HepG2 (cell line): ENCODE measurements at regions not wholly inside any gene's neighbourhood (a gene's known extent, or its start where the extent isn't known, plus 50 kb on each side); places are given as distances from the start of the nearest gene placed in this dataset.

ENCODE experiments used
- ATAC-seq: fragments of 200-7000 bp; cut with Tn5 transposase; 3 replicates; pipeline ENCODE4 v1.9.1; 2020; ENCODE audit warnings: mild to moderate bottlenecking, moderate library complexity
- BruUV-seq: library from RNA; stranded (reverse); fragments of 400-500 nt; replicated peaks from 2 replicates; lab custom pipeline; 2021; lab: Mats Ljungman, UMichigan
- CTCF ChIA-PET: fragments of 300-600 bp; formaldehyde crosslinking; extraction: SDS; loops from one replicate; lab custom pipeline; 2021; ENCODE audit warnings: low total read pairs, inconsistent platforms, low intra/inter-chr PET ratio; lab: Yijun Ruan, JAX
- POLR2A ChIA-PET: fragments of 350-600 bp; sonication (Branson Sonifier 250); formaldehyde crosslinking; loops from one replicate; lab custom pipeline; 2020; ENCODE audit warnings: antibody characterized with exemption, inconsistent platforms; lab: Yijun Ruan, JAX
- DNase-seq: peaks from one replicate; pipeline ENCODE4 v3.0.0-alpha.2; 2015; ENCODE audit warnings: low spot score
- FAIRE-seq: peaks from 3 replicates; lab custom pipeline; 2011; peaks lifted over from hg19 to GRCh38; lab: Jason Lieb, UNC
- H2AFZ ChIP-seq: one replicate; pipeline ENCODE4 v1.6.1; 2011; ENCODE audit warnings: low read length, inconsistent platforms
- H3K27ac ChIP-seq: fragments of 300-600 bp; 3 replicates; pipeline ENCODE4 v1.8.0; 2011; ENCODE audit warnings: mixed run types, mild to moderate bottlenecking, mixed read lengths, low read length, inconsistent platforms; ENCODE audit not compliant: insufficient read depth; ENCODE audit errors: extremely low read length
- H3K27me3 ChIP-seq, 2 experiments: fragments of 200-600 bp in 1 of 2; 2 replicates in 1 of 2; 3 replicates in 1 of 2; pipeline versions ENCODE4 v1.6.0 to v1.8.0; 2011; ENCODE audit warnings: low read length in 2 of 2, mild to moderate bottlenecking in 2 of 2, moderate library complexity in 2 of 2, inconsistent platforms in 1 of 2; ENCODE audit not compliant: insufficient read depth in 2 of 2, control insufficient read depth in 1 of 2
- H3K36me3 ChIP-seq, 2 experiments: fragments of 200-600 bp in 1 of 2; replicated peaks in 1 of 2; 2 replicates in 1 of 2; 3 replicates in 1 of 2; pipeline versions ENCODE4 v1.5.1 to v1.8.0; 2011; ENCODE audit warnings: low read length in 2 of 2, inconsistent platforms in 1 of 2; ENCODE audit not compliant: insufficient read depth in 2 of 2, control insufficient read depth in 1 of 2
- H3K4me1 ChIP-seq: 2 replicates; pipeline ENCODE4 v1.5.1; 2012; ENCODE audit warnings: low read length, inconsistent platforms; ENCODE audit not compliant: insufficient read depth
- H3K4me2 ChIP-seq: 2 replicates; pipeline ENCODE4 v1.6.0; 2011; ENCODE audit warnings: low read depth, low read length, inconsistent platforms
- H3K4me3 ChIP-seq, 3 experiments: fragments of 200-600 bp in 1 of 3; sonication (generic), shearing (Covaris generic) in 1 of 3; replicated peaks in 1 of 3; 2 replicates each; pipeline ENCODE4 v1.5.1; 2011 to 2016; ENCODE audit warnings: low read length in 3 of 3, inconsistent platforms in 2 of 3, low read depth in 2 of 3, mild to moderate bottlenecking in 2 of 3, control low read depth in 1 of 3, mixed read lengths in 1 of 3; ENCODE audit not compliant: insufficient read depth in 1 of 3
- H3K79me2 ChIP-seq: one replicate; pipeline ENCODE4 v1.6.1; 2011; ENCODE audit warnings: low read length, inconsistent platforms; ENCODE audit not compliant: insufficient read depth
- H3K9ac ChIP-seq: 2 replicates; pipeline ENCODE4 v1.6.0; 2011; ENCODE audit warnings: mild to moderate bottlenecking, low read depth, low read length, inconsistent platforms; ENCODE audit not compliant: insufficient read depth
- H3K9me3 ChIP-seq: 2 replicates; pipeline ENCODE4 v1.5.1; 2012; ENCODE audit warnings: mild to moderate bottlenecking, low read length
- H4K20me1 ChIP-seq: 2 replicates; pipeline ENCODE4 v1.6.0; 2011; ENCODE audit warnings: inconsistent platforms, mild to moderate bottlenecking, low read length, moderate library complexity; ENCODE audit not compliant: insufficient read depth
- EHMT2 ChIP-seq: fragments of 200-600 bp; sonication (generic); IDR thresholded peaks from 2 replicates; pipeline ENCODE4 v1.7.0; 2017; ENCODE audit warnings: antibody characterized with exemption, low read depth, low read length, borderline replicate concordance
- EP300 ChIP-seq, 3 experiments: sonication (generic) in 1 of 3; formaldehyde crosslinking in 1 of 3; IDR thresholded peaks; 2 replicates each; pipeline versions ENCODE4 v1.5.1 to v1.6.1; 2011 to 2020; ENCODE audit warnings: low read depth in 2 of 3, low read length in 2 of 3, borderline replicate concordance in 1 of 3, improper control_type of control experiment in 1 of 3, mild to moderate bottlenecking in 1 of 3, missing genetic modification reagents in 1 of 3, moderate library complexity in 1 of 3
- FOXO4 ChIP-seq: sonication (generic); formaldehyde crosslinking; conservative IDR thresholded peaks from 2 replicates; pipeline ENCODE4 v1.8.1; 2023; ENCODE audit warnings: missing genetic modification reagents
- HOXD1 ChIP-seq: sonication (generic); formaldehyde crosslinking; IDR thresholded peaks from 2 replicates; pipeline ENCODE4 v1.5.0; 2020; ENCODE audit warnings: missing genetic modification reagents
- KMT2B ChIP-seq: IDR thresholded peaks from 2 replicates; pipeline ENCODE4 v1.6.1; 2016; ENCODE audit warnings: missing genetic modification reagents, missing compliant biosample characterization
- MAFK ChIP-seq, 2 experiments: IDR thresholded peaks in 1 of 2; conservative IDR thresholded peaks in 1 of 2; 2 replicates each; pipeline ENCODE4 v1.6.1; 2011; ENCODE audit warnings: improper control_type of control experiment in 2 of 2, low read length in 2 of 2
- NKX3-1 ChIP-seq: sonication (generic); formaldehyde crosslinking; IDR thresholded peaks from 2 replicates; pipeline ENCODE4 v1.5.0; 2020; ENCODE audit warnings: missing genetic modification reagents
- PITX1 ChIP-seq: sonication (generic); formaldehyde crosslinking; IDR thresholded peaks from 2 replicates; pipeline ENCODE4 v1.5.1; 2020; ENCODE audit warnings: mild to moderate bottlenecking, missing genetic modification reagents
- SRSF1 ChIP-seq: fragments of 200-400 bp; formaldehyde crosslinking; optimal IDR thresholded peaks from 2 replicates; pipeline ENCODE3; 2017; ENCODE audit warnings: mild to moderate bottlenecking, low read depth, low read length, moderate library complexity
- TBX3 ChIP-seq: fragments of 450-650 bp; IDR thresholded peaks from 2 replicates; pipeline ENCODE4 v1.6.1; 2017; ENCODE audit warnings: antibody characterized with exemption, mild to moderate bottlenecking, inconsistent platforms, borderline replicate concordance
- TOPORS ChIP-seq: sonication (generic); formaldehyde crosslinking; IDR thresholded peaks from 2 replicates; pipeline ENCODE4 v1.8.0; 2023; ENCODE audit warnings: mild to moderate bottlenecking, missing genetic modification reagents
- U2AF1 ChIP-seq: fragments of 200-400 bp; formaldehyde crosslinking; optimal IDR thresholded peaks from 2 replicates; pipeline ENCODE3; 2017; ENCODE audit warnings: mild to moderate bottlenecking, low read depth, low read length
- ZBTB21 ChIP-seq: sonication (generic); formaldehyde crosslinking; IDR thresholded peaks from 2 replicates; pipeline ENCODE4 v1.4.0; 2020; ENCODE audit warnings: missing genetic modification reagents
- ZNF333 ChIP-seq: sonication (generic); formaldehyde crosslinking; IDR thresholded peaks from 2 replicates; pipeline ENCODE4 v1.4.0; 2020; ENCODE audit warnings: mild to moderate bottlenecking, missing genetic modification reagents, borderline replicate concordance
- ZNF503 ChIP-seq: sonication (generic); formaldehyde crosslinking; IDR thresholded peaks from 2 replicates; pipeline ENCODE4 v1.4.0; 2020; ENCODE audit warnings: missing genetic modification reagents
- ZNF670 ChIP-seq: sonication (generic); formaldehyde crosslinking; IDR thresholded peaks from 2 replicates; pipeline ENCODE4 v1.8.0; 2022; ENCODE audit warnings: mild to moderate bottlenecking, missing genetic modification reagents, borderline replicate concordance
- ZNF703 ChIP-seq: sonication (generic); formaldehyde crosslinking; IDR thresholded peaks from 2 replicates; pipeline ENCODE4 v1.5.1; 2020; ENCODE audit warnings: missing genetic modification reagents, mild to moderate bottlenecking, moderate library complexity, borderline replicate concordance
- WGBS: methylation state at CpG from one replicate; pipeline ENCODE4 v1.1.6; 2017; ENCODE audit warnings: low lambda C conversion rate; 5-methylcytosine and 5-hydroxymethylcytosine counted together
- in situ Hi-C: cut with HindIII; loops from 2 replicates; pipeline ENCODE4 v1.10.0; 2017; ENCODE audit warnings: low pct_unique_long_range_greater_than_20kb; ENCODE audit not compliant: extremely low pct_ligation_motif_present
- intact Hi-C: fragments of 100-400 bp; cut with micrococcal nuclease; formaldehyde crosslinking; loops from one replicate; pipeline ENCODE4 v1.10.0; 2022; ENCODE audit not compliant: unreplicated experiment

- ChIA-PET POLR2A (no interaction called here), CTCF (no interaction called here)
- no peak for ATAC-seq
- no peaks in the 10 kb centered on the region for H3K27me3 ChIP-seq
- H3K4me3 ChIP-seq: no peak overlapping the region
- intact Hi-C loops: no loop called here
- FAIRE-seq: no peak
- in situ Hi-C loops: no loop called here
- 30% methylated on average over 4 of the region's 7 CpGs for WGBS
- H2AFZ ChIP-seq: no peak overlapping the region
- H3K9me3 ChIP-seq: no peaks in the 10 kb centered on the region
- TF ChIP-seq HOXD1 (CRISPR knock-in tag) (no peak), PITX1 (CRISPR knock-in tag) (no peak), KMT2B (CRISPR knock-in tag) (no peak), ZNF670 (CRISPR knock-in tag) (no peak), ZBTB21 (CRISPR knock-in tag) (no peak), SRSF1 (no peak), ZNF703 (no peak), TOPORS (CRISPR knock-in tag) (no peak), ZNF503 (no peak), MAFK (conservative IDR thresholded peaks at IDR 0.05 in 1 of 2, IDR thresholded peaks at IDR 0.05 in 1 of 2; ENCODE audit: low read length in 2 of 2) (no peak), ZNF333 (CRISPR knock-in tag) (no peak), TBX3 (no peak), EP300 (IDR thresholded peaks at IDR 0.05; ENCODE audit: low read depth in 2 of 2, low read length in 2 of 2) (no peak), EP300 (CRISPR knock-in tag; IDR thresholded peaks at IDR 0.05; ENCODE audit: borderline replicate concordance) (no peak), U2AF1 (no peak), NKX3-1 (CRISPR knock-in tag) (no peak), FOXO4 (no peak), EHMT2 (no peak)
- H3K4me2 ChIP-seq: no peak overlapping the region
- no peaks in the 10 kb centered on the region for H3K79me2 ChIP-seq
- H3K4me1 ChIP-seq: peaks cover 13% of the 10 kb centered on the region; the same call in 1 of the 2 replicates
- BruUV-seq: no TSS peak
- no peaks in the 10 kb centered on the region for H4K20me1 ChIP-seq
- no peak overlapping the region for H3K9ac ChIP-seq
- no peaks in the 10 kb centered on the region for H3K36me3 ChIP-seq
- no peak overlapping the region for H3K27ac ChIP-seq
- DNase-seq: no peak
Observed at GRCh38 chrX:25537699-25538098, 521.9 kb upstream of the ARX start.
